Activated CD4-positive, alpha-beta T cell treated with anti-CD3 and anti-CD28 coated beads, Interleukin-2, amount 10 ng/mL, durations not matched to agents 24 days and 14 days (primary cell): ENCODE measurements at regions not wholly inside any gene's neighbourhood (a gene's known extent, or its start where the extent isn't known, plus 50 kb on each side); places are given as distances from the start of the nearest gene placed in this dataset.

Source experiments
- DNase-seq: peaks from one replicate; pipeline ENCODE4 v3.0.0; 2022
- H3K27ac Mint-ChIP-seq: one replicate; pipeline ENCODE4 v1.8.0; 2022; ENCODE audit warnings: mild to moderate bottlenecking, mixed read lengths
- H3K27me3 Mint-ChIP-seq: one replicate; pipeline ENCODE4 v1.8.0; 2022; ENCODE audit warnings: mixed read lengths
- H3K36me3 Mint-ChIP-seq: one replicate; pipeline ENCODE4 v1.8.0; 2022; ENCODE audit warnings: low read depth, mild to moderate bottlenecking, mixed read lengths
- H3K4me1 Mint-ChIP-seq: one replicate; pipeline ENCODE4 v1.8.0; 2021; ENCODE audit warnings: mixed read lengths
- H3K4me3 Mint-ChIP-seq: one replicate; pipeline ENCODE4 v1.8.0; 2022; ENCODE audit warnings: mild to moderate bottlenecking, moderate library complexity, mixed read lengths
- H3K9me3 Mint-ChIP-seq: one replicate; pipeline ENCODE4 v1.8.0; 2021; ENCODE audit warnings: mixed read lengths
- intact Hi-C: fragments of 100-400 bp; cut with micrococcal nuclease; formaldehyde crosslinking; loops from one replicate; pipeline ENCODE4 v1.15.1; 2023

- H3K27ac Mint-ChIP-seq, result no peak overlapping the region
- no peaks in the 10 kb centered on the region for H3K36me3 Mint-ChIP-seq
- no peaks in the 10 kb centered on the region for H3K27me3 Mint-ChIP-seq
- H3K4me3 Mint-ChIP-seq, result no peak overlapping the region
- no peaks in the 10 kb centered on the region for H3K9me3 Mint-ChIP-seq
- DNase-seq, result no peak
- intact Hi-C loops, result no loop called here
- H3K4me1 Mint-ChIP-seq, result no peaks in the 10 kb centered on the region
Observed at GRCh38 chr1:14011132-14011531, 311.1 kb downstream of the PRDM2 start.

GRCh38 chr1:14011888-14012287 lies 311.9 kb downstream of the PRDM2 start:
- no peak overlapping the region for H3K4me3 Mint-ChIP-seq
- H3K9me3 Mint-ChIP-seq, result no peaks in the 10 kb centered on the region
- no peaks in the 10 kb centered on the region for H3K36me3 Mint-ChIP-seq
- H3K27me3 Mint-ChIP-seq, result no peaks in the 10 kb centered on the region
- no peak overlapping the region for H3K27ac Mint-ChIP-seq
- no peaks in the 10 kb centered on the region for H3K4me1 Mint-ChIP-seq
- no peak for DNase-seq
- intact Hi-C loops, result no loop called here

GRCh38 chr1:14014929-14015328 lies 314.9 kb downstream of the PRDM2 start:
- no peaks in the 10 kb centered on the region for H3K4me1 Mint-ChIP-seq
- H3K4me3 Mint-ChIP-seq, result no peak overlapping the region
- H3K36me3 Mint-ChIP-seq, result no peaks in the 10 kb centered on the region
- H3K27ac Mint-ChIP-seq, result no peak overlapping the region
- intact Hi-C loops, result no loop called here
- no peak for DNase-seq
- H3K9me3 Mint-ChIP-seq, result no peaks in the 10 kb centered on the region
- H3K27me3 Mint-ChIP-seq, result no peaks in the 10 kb centered on the region

GRCh38 chr1:14015917-14016316 lies 315.9 kb downstream of the PRDM2 start:
- no peak for DNase-seq
- Mint-ChIP-seq H3K27me3 (no peaks in the 10 kb centered on the region), H3K36me3 (no peaks in the 10 kb centered on the region), H3K4me1 (no peaks in the 10 kb centered on the region), H3K9me3 (no peaks in the 10 kb centered on the region), H3K27ac (no peak overlapping the region), H3K4me3 (no peak overlapping the region)
- intact Hi-C loops, result no loop called here

- Mint-ChIP-seq H3K9me3 (no peaks in the 10 kb centered on the region), H3K27me3 (no peaks in the 10 kb centered on the region), H3K4me3 (no peak overlapping the region), H3K36me3 (no peaks in the 10 kb centered on the region), H3K4me1 (no peaks in the 10 kb centered on the region), H3K27ac (no peak overlapping the region)
- intact Hi-C loops, result no loop called here
- no peak for DNase-seq
Observed at GRCh38 chr1:14017531-14017961, 317.6 kb downstream of the PRDM2 start.

- H3K27me3 Mint-ChIP-seq, result no peaks in the 10 kb centered on the region
- no peak for DNase-seq
- no peak overlapping the region for H3K27ac Mint-ChIP-seq
- intact Hi-C loops, result no loop called here
- H3K9me3 Mint-ChIP-seq, result no peaks in the 10 kb centered on the region
- no peaks in the 10 kb centered on the region for H3K36me3 Mint-ChIP-seq
- no peaks in the 10 kb centered on the region for H3K4me1 Mint-ChIP-seq
- H3K4me3 Mint-ChIP-seq, result no peak overlapping the region
Observed at GRCh38 chr1:14019461-14019860, 319.5 kb downstream of the PRDM2 start.

GRCh38 chr1:14020006-14020405 lies 320.0 kb downstream of the PRDM2 start:
- intact Hi-C loops, result no loop called here
- H3K4me3 Mint-ChIP-seq, result no peak overlapping the region
- DNase-seq, result no peak
- no peaks in the 10 kb centered on the region for H3K4me1 Mint-ChIP-seq
- no peaks in the 10 kb centered on the region for H3K27me3 Mint-ChIP-seq
- no peak overlapping the region for H3K27ac Mint-ChIP-seq
- H3K9me3 Mint-ChIP-seq, result no peaks in the 10 kb centered on the region
- no peaks in the 10 kb centered on the region for H3K36me3 Mint-ChIP-seq

GRCh38 chr1:14027099-14027498 lies 327.1 kb downstream of the PRDM2 start:
- H3K27me3 Mint-ChIP-seq, result no peaks in the 10 kb centered on the region
- H3K36me3 Mint-ChIP-seq, result no peaks in the 10 kb centered on the region
- H3K4me3 Mint-ChIP-seq, result no peak overlapping the region
- no peaks in the 10 kb centered on the region for H3K4me1 Mint-ChIP-seq
- intact Hi-C loops, result no loop called here
- H3K27ac Mint-ChIP-seq, result no peak overlapping the region
- no peaks in the 10 kb centered on the region for H3K9me3 Mint-ChIP-seq
- DNase-seq, result no peak

- DNase-seq, result no peak
- H3K4me1 Mint-ChIP-seq, result no peaks in the 10 kb centered on the region
- H3K27ac Mint-ChIP-seq, result no peak overlapping the region
- no peaks in the 10 kb centered on the region for H3K27me3 Mint-ChIP-seq
- intact Hi-C loops, result no loop called here
- no peaks in the 10 kb centered on the region for H3K36me3 Mint-ChIP-seq
- H3K9me3 Mint-ChIP-seq, result no peaks in the 10 kb centered on the region
- H3K4me3 Mint-ChIP-seq, result no peak overlapping the region
Observed at GRCh38 chr1:14031461-14031860, 331.5 kb downstream of the PRDM2 start.

GRCh38 chr1:14034506-14034905 lies 334.5 kb downstream of the PRDM2 start:
- no peaks in the 10 kb centered on the region for H3K4me1 Mint-ChIP-seq
- DNase-seq, result no peak
- no peaks in the 10 kb centered on the region for H3K27me3 Mint-ChIP-seq
- no peak overlapping the region for H3K27ac Mint-ChIP-seq
- no peaks in the 10 kb centered on the region for H3K36me3 Mint-ChIP-seq
- H3K9me3 Mint-ChIP-seq, result no peaks in the 10 kb centered on the region
- no peak overlapping the region for H3K4me3 Mint-ChIP-seq
- intact Hi-C loops, result no loop called here

GRCh38 chr1:14037101-14037847 lies 337.3 kb downstream of the PRDM2 start:
- H3K4me3 Mint-ChIP-seq, result no peak overlapping the region
- H3K27ac Mint-ChIP-seq, result no peak overlapping the region
- H3K27me3 Mint-ChIP-seq, result no peaks in the 10 kb centered on the region
- H3K9me3 Mint-ChIP-seq, result peaks cover 12% of the 10 kb centered on the region
- no peaks in the 10 kb centered on the region for H3K36me3 Mint-ChIP-seq
- intact Hi-C loops, result no loop called here
- no peak for DNase-seq
- H3K4me1 Mint-ChIP-seq, result peaks cover 2% of the 10 kb centered on the region

GRCh38 chr1:14039582-14040430 lies 339.8 kb downstream of the PRDM2 start:
- H3K9me3 Mint-ChIP-seq, result peaks cover 18% of the 10 kb centered on the region
- intact Hi-C loops, result no loop called here
- H3K27me3 Mint-ChIP-seq, result no peaks in the 10 kb centered on the region
- no peak for DNase-seq
- H3K27ac Mint-ChIP-seq, result no peak overlapping the region
- H3K4me1 Mint-ChIP-seq, result peaks cover 2% of the 10 kb centered on the region
- no peaks in the 10 kb centered on the region for H3K36me3 Mint-ChIP-seq
- H3K4me3 Mint-ChIP-seq, result no peak overlapping the region

- Mint-ChIP-seq H3K4me3 (no peak overlapping the region), H3K4me1 (no peaks in the 10 kb centered on the region), H3K36me3 (no peaks in the 10 kb centered on the region), H3K9me3 (peaks cover 3% of the 10 kb centered on the region), H3K27ac (no peak overlapping the region), H3K27me3 (no peaks in the 10 kb centered on the region)
- no peak for DNase-seq
- intact Hi-C loops, result no loop called here
Observed at GRCh38 chr1:14049965-14050364, 350.0 kb downstream of the PRDM2 start.

GRCh38 chr1:14055442-14056223 lies 355.6 kb downstream of the PRDM2 start:
- H3K4me1 Mint-ChIP-seq, result no peaks in the 10 kb centered on the region

More at GRCh38 chr1:14055442-14056223, 355.6 kb downstream of the PRDM2 start:
- intact Hi-C loops, result no loop called here
- no peaks in the 10 kb centered on the region for H3K36me3 Mint-ChIP-seq
- DNase-seq, result no peak
- no peaks in the 10 kb centered on the region for H3K9me3 Mint-ChIP-seq
- no peak overlapping the region for H3K27ac Mint-ChIP-seq
- H3K27me3 Mint-ChIP-seq, result no peaks in the 10 kb centered on the region
- no peak overlapping the region for H3K4me3 Mint-ChIP-seq
